Natural killer cell treated with Interleukin-12 subunit alpha and Interleukin-12 subunit beta and Interleukin-15 and Interleukin-18, amount 100 ng/mL, for 72 hours (primary cell): ENCODE measurements at regions not wholly inside any gene's neighbourhood (a gene's known extent, or its start where the extent isn't known, plus 50 kb on each side); places are given as distances from the start of the nearest gene placed in this dataset.

ENCODE experiments used
- ATAC-seq, 2 donors: fragments of 150-1000 bp; cut with Tn5 transposase in 1 of 2; sonication (Bioruptor Pico), chemical (Tn5 transposase) in 1 of 2; 2 replicates each; pipeline ENCODE4 v1.10.0; 2021
- DNase-seq: peaks from one replicate; pipeline ENCODE4 v3.0.0; 2022; ENCODE audit warnings: low spot score
- H3K27ac Mint-ChIP-seq, 2 donors: 1 replicate in 1 of 2; 2 replicates in 1 of 2; pipeline ENCODE4 v1.8.0; 2022; ENCODE audit warnings: mixed read lengths in 2 of 2, mild to moderate bottlenecking in 1 of 2, moderate library complexity in 1 of 2
- H3K27me3 Mint-ChIP-seq, 2 donors: 1 replicate in 1 of 2; 2 replicates in 1 of 2; pipeline ENCODE4 v1.8.0; 2022; ENCODE audit warnings: mixed read lengths in 2 of 2
- H3K36me3 Mint-ChIP-seq: one replicate; pipeline ENCODE4 v1.8.0; 2022; ENCODE audit warnings: mixed read lengths
- H3K4me1 Mint-ChIP-seq, 2 donors: 1 replicate in 1 of 2; 2 replicates in 1 of 2; pipeline ENCODE4 v1.8.0; 2022; ENCODE audit warnings: low read depth in 2 of 2, mixed read lengths in 2 of 2, mild to moderate bottlenecking in 1 of 2
- H3K4me3 Mint-ChIP-seq: one replicate; pipeline ENCODE4 v1.8.0; 2022; ENCODE audit warnings: mixed read lengths
- H3K9me3 Mint-ChIP-seq: 2 replicates; pipeline ENCODE4 v1.8.0; 2022; ENCODE audit warnings: mixed read lengths

DNA sequence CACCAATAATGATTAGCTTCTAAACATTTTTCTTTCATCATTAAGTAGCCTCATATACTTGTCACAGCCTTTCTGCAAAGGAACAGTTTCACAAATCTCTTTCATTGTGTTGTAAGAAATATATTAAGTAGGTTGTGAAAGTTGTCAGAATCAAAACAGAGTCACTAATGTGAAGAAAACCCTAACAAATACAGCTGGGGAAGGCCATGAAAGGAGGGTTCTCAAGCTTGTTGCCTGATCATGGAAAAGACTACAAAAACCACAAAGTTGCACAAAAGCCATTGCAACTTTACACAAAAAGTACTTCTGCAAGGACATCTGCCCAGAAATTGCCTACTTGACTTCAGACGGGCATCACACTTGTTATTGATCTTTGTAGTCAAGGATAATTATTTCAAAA is 216.1 kb downstream of the ALDH8A1 start:
- peaks cover 10 to 20% of the 10 kb centered on the region in 2 donors for H3K27me3 Mint-ChIP-seq
- H3K4me3 Mint-ChIP-seq: no peak overlapping the region
- no peaks in the 10 kb centered on the region for H3K36me3 Mint-ChIP-seq
- H3K27ac Mint-ChIP-seq: no peak overlapping the region
- no peaks in the 10 kb centered on the region for H3K9me3 Mint-ChIP-seq
- H3K4me1 Mint-ChIP-seq: no peaks in the 10 kb centered on the region
- ATAC-seq (no peak), DNase-seq (no peak)

- Mint-ChIP-seq H3K36me3 (no peaks in the 10 kb centered on the region), H3K27ac (no peak overlapping the region), H3K9me3 (no peaks in the 10 kb centered on the region), H3K4me3 (no peak overlapping the region), H3K4me1 (no peaks in the 10 kb centered on the region), H3K27me3 (peaks cover 10 to 20% of the 10 kb centered on the region in 2 donors)
- no peak for DNase-seq
- no peak for ATAC-seq
These were observed 217.1 kb downstream of the ALDH8A1 start for GRCh38 chr6:134732763-134733162.

- H3K36me3 Mint-ChIP-seq: no peaks in the 10 kb centered on the region
- H3K27me3 Mint-ChIP-seq: peaks cover 10 to 16% of the 10 kb centered on the region in 2 donors
- ATAC-seq: no peak
- H3K27ac Mint-ChIP-seq: no peak overlapping the region
- no peaks in the 10 kb centered on the region for H3K4me1 Mint-ChIP-seq
- DNase-seq: no peak
- no peak overlapping the region for H3K4me3 Mint-ChIP-seq
- no peaks in the 10 kb centered on the region for H3K9me3 Mint-ChIP-seq
These were observed 218.3 kb downstream of the ALDH8A1 start for GRCh38 chr6:134731615-134732014.

DNA sequence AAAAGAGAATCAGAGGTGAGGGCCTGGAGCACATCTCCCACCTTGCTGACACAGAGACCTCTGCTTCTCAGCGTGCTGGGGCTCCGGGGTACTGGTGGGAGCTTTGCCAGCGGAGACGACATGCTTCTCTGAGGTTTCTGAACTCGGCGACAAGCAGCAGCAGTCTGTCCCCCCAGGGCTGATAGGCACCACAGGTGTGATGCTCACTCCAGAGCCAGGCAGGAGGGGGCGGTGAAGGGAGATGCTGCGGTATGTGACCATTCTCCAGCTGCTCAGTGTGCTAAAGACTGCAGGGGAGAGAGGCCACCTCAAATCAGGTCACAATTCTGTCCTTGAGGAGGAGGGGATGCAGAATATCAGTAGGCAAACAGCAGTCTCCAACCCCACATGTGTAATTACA is 219.9 kb downstream of the ALDH8A1 start:
- Mint-ChIP-seq H3K27me3 (peaks cover 8 to 16% of the 10 kb centered on the region in 2 donors), H3K4me1 (no peaks in the 10 kb centered on the region)
- ATAC-seq: no peak

DNA sequence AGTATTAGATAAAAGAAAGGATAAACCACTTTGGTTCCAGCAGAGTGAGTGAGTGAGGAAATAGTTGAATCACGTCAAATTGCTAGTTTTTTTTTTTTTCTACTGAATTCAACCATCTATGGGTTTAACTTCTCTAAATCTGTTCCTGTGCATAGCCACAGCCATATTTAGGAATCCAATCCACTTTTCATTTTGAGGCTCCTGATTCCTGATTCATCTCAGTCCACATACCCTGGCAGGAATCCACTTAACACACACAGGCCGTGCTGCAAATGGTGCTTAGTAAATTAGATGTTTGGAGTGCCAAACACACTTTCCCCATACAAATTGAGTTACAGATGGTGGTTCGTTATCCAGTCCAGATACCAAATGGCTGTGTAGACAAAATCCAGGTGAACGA is 220.3 kb downstream of the ALDH8A1 start:
- no peak for DNase-seq
- no peaks in the 10 kb centered on the region for H3K36me3 Mint-ChIP-seq
- H3K4me1 Mint-ChIP-seq: no peaks in the 10 kb centered on the region
- no peak overlapping the region for H3K4me3 Mint-ChIP-seq
- ATAC-seq: no peak
- no peaks in the 10 kb centered on the region for H3K9me3 Mint-ChIP-seq
- H3K27ac Mint-ChIP-seq: no peak overlapping the region
- H3K27me3 Mint-ChIP-seq: peaks cover 8 to 16% of the 10 kb centered on the region in 2 donors

More for the DNA sequence above, 219.9 kb downstream of the ALDH8A1 start:
- H3K4me3 Mint-ChIP-seq: no peak overlapping the region
- H3K9me3 Mint-ChIP-seq: no peaks in the 10 kb centered on the region
- no peak overlapping the region for H3K27ac Mint-ChIP-seq
- H3K36me3 Mint-ChIP-seq: no peaks in the 10 kb centered on the region
- DNase-seq: no peak

- DNase-seq: no peak
- no peaks in the 10 kb centered on the region for H3K36me3 Mint-ChIP-seq
- no peaks in the 10 kb centered on the region for H3K4me1 Mint-ChIP-seq
- no peak for ATAC-seq
- no peak overlapping the region for H3K27ac Mint-ChIP-seq
- H3K4me3 Mint-ChIP-seq: no peak overlapping the region
- peaks cover 11 to 20% of the 10 kb centered on the region in 2 donors for H3K27me3 Mint-ChIP-seq
- no peaks in the 10 kb centered on the region for H3K9me3 Mint-ChIP-seq
These were observed 222.8 kb downstream of the ALDH8A1 start for GRCh38 chr6:134727081-134727480.

GRCh38 chr6:134725590-134725989 is 224.3 kb downstream of the ALDH8A1 start:
- no peak for DNase-seq
- Mint-ChIP-seq H3K9me3 (no peaks in the 10 kb centered on the region), H3K27ac (no peak overlapping the region), H3K4me3 (no peak overlapping the region), H3K27me3 (peaks cover 6 to 20% of the 10 kb centered on the region in 2 donors), H3K36me3 (no peaks in the 10 kb centered on the region), H3K4me1 (no peaks in the 10 kb centered on the region)
- no peak for ATAC-seq

GRCh38 chr6:134724771-134725340 is 225.0 kb downstream of the ALDH8A1 start:
- DNase-seq (no peak), ATAC-seq (no peak)
- peaks cover 6 to 20% of the 10 kb centered on the region in 2 donors for H3K27me3 Mint-ChIP-seq
- H3K36me3 Mint-ChIP-seq: no peaks in the 10 kb centered on the region
- H3K4me1 Mint-ChIP-seq: no peaks in the 10 kb centered on the region
- no peaks in the 10 kb centered on the region for H3K9me3 Mint-ChIP-seq
- no peak overlapping the region for H3K4me3 Mint-ChIP-seq
- no peak overlapping the region for H3K27ac Mint-ChIP-seq

DNA sequence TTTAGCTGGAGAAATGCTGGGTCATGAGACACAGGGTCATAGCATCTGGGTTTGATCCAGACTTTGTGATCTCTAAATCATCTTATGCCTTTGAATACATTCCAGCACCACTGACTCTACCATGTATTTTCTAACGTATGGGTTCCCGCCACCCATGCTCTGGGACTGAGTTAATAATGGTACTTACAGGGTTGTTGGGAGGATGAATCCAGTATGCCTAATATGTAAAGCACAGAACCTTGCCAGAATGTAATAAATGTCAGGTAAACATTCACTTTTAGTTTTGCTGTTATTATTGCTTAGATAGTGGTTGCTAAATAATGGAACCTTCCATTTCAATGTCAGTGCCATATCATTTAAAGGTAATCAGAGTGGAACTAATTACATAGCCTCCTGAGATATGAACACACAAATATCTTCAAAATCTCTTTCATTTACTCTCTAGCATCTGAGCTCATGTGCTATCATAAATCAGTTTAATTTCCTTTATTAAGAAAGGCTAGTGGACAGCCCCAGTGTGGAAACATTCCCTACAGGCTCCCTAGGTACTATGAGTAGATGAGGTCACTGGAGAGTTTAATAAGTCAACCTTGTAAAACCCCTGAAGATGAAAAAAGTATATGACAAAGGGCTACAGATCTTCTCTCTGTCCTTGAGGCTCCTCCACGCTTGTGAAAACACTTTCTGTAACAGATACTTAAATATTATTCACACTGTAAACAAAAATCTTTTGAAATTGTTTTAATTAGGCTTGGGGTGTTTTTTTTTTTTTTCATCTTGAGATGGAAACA is 226.6 kb downstream of the ALDH8A1 start:
- Mint-ChIP-seq H3K36me3 (no peaks in the 10 kb centered on the region), H3K4me3 (no peak overlapping the region), H3K4me1 (no peaks in the 10 kb centered on the region), H3K27me3 (peaks cover 6 to 20% of the 10 kb centered on the region in 2 donors), H3K27ac (no peak overlapping the region), H3K9me3 (no peaks in the 10 kb centered on the region)
- DNase-seq (no peak), ATAC-seq (no peak)

DNA sequence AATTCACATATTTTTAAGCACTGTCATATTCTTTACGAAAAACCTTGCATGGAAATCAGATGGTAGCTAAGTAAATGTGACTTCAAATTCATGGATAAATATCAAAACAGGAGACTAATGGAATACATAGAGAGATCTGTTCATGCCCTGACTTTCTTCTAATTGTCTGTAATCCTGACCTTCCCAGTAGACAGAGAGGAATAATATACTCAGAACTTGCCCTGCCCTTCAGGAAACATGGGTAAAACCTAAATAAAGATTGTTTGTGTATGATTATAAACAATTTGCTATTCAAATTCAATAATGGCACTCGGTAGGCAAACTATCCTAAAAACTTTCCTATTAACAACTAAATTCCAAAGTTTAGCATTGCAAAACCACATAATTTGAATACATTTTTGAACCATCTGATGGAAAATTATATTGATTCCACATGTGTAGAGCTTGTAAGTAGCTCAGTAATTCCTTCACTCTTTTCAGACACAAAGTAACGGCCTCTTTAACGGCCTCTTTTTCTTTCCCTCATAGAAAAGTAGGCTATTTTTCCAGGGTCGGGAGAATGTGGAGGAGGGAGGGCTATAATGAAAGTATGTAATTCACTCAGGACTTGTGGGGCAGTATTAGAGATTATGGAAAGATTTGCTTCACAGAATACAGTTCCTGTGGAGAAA is 227.6 kb downstream of the ALDH8A1 start:
- H3K36me3 Mint-ChIP-seq: no peaks in the 10 kb centered on the region

GRCh38 chr6:134721060-134721405 is 228.9 kb downstream of the ALDH8A1 start:
- peaks cover 4 to 13% of the 10 kb centered on the region in 2 donors for H3K27me3 Mint-ChIP-seq
- no peaks in the 10 kb centered on the region for H3K36me3 Mint-ChIP-seq
- no peak overlapping the region for H3K27ac Mint-ChIP-seq
- DNase-seq (no peak), ATAC-seq (no peak)
- H3K4me3 Mint-ChIP-seq: no peak overlapping the region
- H3K4me1 Mint-ChIP-seq: no peaks in the 10 kb centered on the region
- H3K9me3 Mint-ChIP-seq: no peaks in the 10 kb centered on the region

More for the DNA sequence above, 227.6 kb downstream of the ALDH8A1 start:
- Mint-ChIP-seq H3K27ac (no peak overlapping the region), H3K27me3 (peaks cover 6 to 20% of the 10 kb centered on the region in 2 donors), H3K4me3 (no peak overlapping the region), H3K4me1 (no peaks in the 10 kb centered on the region), H3K9me3 (no peaks in the 10 kb centered on the region)
- no peak for ATAC-seq
- no peak for DNase-seq

- Mint-ChIP-seq H3K4me1 (no peaks in the 10 kb centered on the region), H3K9me3 (no peaks in the 10 kb centered on the region), H3K36me3 (no peaks in the 10 kb centered on the region), H3K4me3 (no peak overlapping the region), H3K27me3 (peaks cover 4 to 16% of the 10 kb centered on the region in 2 donors), H3K27ac (no peak overlapping the region)
- DNase-seq: no peak
- no peak for ATAC-seq
These were observed 229.4 kb downstream of the ALDH8A1 start for GRCh38 chr6:134720353-134721059.

DNA sequence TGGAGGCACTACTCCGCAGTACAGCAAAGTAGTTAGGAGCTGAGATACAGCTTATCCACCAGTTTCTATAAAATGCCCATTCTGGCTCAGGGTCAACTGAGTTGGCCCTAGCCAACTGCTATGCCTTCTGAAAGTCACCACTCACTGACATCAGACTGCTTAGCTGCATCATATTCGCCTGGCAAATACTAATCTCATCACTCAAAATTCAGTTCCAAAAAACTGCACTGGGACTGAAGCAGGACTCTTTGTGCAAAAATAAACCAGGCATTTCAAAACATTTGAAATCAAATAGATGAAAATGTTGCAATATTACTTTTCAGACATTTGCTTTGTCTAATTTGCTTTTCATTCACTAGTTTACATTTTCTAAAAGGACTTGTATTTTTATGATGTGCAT is 230.0 kb downstream of the ALDH8A1 start:
- Mint-ChIP-seq H3K4me1 (no peaks in the 10 kb centered on the region), H3K27me3 (peaks cover 4 to 17% of the 10 kb centered on the region in 2 donors), H3K9me3 (no peaks in the 10 kb centered on the region), H3K36me3 (no peaks in the 10 kb centered on the region), H3K27ac (no peak overlapping the region), H3K4me3 (no peak overlapping the region)
- no peak for DNase-seq
- no peak for ATAC-seq

DNA sequence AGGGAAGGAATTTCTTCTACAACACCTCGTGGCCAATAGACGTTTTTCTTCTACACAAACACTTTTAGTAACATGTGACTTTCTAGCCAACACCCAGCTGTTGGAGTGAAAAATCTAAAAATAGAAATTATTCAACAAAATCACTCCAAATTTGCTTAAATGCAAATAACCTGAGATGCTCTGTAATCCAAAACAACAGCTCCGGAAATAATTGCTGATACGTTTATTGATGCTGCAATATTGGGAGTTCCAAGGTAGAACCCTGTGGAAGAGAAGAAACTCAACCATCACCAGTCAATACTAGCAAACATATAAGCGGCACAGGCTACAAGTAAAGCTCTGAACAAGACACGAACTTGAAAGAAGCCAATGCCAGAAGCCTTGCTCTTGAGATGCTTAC is 230.6 kb downstream of the ALDH8A1 start:
- no peaks in the 10 kb centered on the region for H3K9me3 Mint-ChIP-seq
- no peak overlapping the region for H3K27ac Mint-ChIP-seq
- no peaks in the 10 kb centered on the region for H3K4me1 Mint-ChIP-seq
- H3K4me3 Mint-ChIP-seq: no peak overlapping the region
- no peaks in the 10 kb centered on the region for H3K36me3 Mint-ChIP-seq
- DNase-seq: no peak
- peaks cover 6 to 21% of the 10 kb centered on the region in 2 donors for H3K27me3 Mint-ChIP-seq
- no peak for ATAC-seq
